Ovary (tissue), 3 donors: ENCODE measurements at regions not wholly inside any gene's neighbourhood (a gene's known extent, or its start where the extent isn't known, plus 50 kb on each side); places are given as distances from the start of the nearest gene placed in this dataset.

Experiments used
- EP300 ChIP-seq: sonication (generic); formaldehyde crosslinking; IDR thresholded peaks from one replicate; pipeline ENCODE4 v1.6.1; 2017; ENCODE audit warnings: antibody characterized with exemption
- TF ChIP-seq, protein P1 (sequence below), 3 donors: fragments of 450-650 bp in 2 of 3; fragments of 200-600 bp in 1 of 3; IDR thresholded peaks; one replicate each; pipeline versions ENCODE4 v1.5.1 to v1.8.0; 2016 to 2022; ENCODE audit warnings: antibody characterized with exemption in 3 of 3, mild to moderate bottlenecking in 1 of 3
- donor health status: DM: no; HTN: no; CAD: no.

GRCh38 chr4:132001542-132001941 is 1147.6 kb upstream of the PCDH10 start:
- no peak for TF ChIP-seq EP300
- TF ChIP-seq, protein P1, sequence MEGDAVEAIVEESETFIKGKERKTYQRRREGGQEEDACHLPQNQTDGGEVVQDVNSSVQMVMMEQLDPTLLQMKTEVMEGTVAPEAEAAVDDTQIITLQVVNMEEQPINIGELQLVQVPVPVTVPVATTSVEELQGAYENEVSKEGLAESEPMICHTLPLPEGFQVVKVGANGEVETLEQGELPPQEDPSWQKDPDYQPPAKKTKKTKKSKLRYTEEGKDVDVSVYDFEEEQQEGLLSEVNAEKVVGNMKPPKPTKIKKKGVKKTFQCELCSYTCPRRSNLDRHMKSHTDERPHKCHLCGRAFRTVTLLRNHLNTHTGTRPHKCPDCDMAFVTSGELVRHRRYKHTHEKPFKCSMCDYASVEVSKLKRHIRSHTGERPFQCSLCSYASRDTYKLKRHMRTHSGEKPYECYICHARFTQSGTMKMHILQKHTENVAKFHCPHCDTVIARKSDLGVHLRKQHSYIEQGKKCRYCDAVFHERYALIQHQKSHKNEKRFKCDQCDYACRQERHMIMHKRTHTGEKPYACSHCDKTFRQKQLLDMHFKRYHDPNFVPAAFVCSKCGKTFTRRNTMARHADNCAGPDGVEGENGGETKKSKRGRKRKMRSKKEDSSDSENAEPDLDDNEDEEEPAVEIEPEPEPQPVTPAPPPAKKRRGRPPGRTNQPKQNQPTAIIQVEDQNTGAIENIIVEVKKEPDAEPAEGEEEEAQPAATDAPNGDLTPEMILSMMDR (IDR thresholded peaks at IDR 0.05) = no peak
